Memory B cell (primary cell): ENCODE measurements at regions not wholly inside any gene's neighbourhood (a gene's known extent, or its start where the extent isn't known, plus 50 kb on each side); places are given as distances from the start of the nearest gene placed in this dataset.

Source experiments
- ATAC-seq: fragments of 150-1000 bp; cut with Tn5 transposase; 2 replicates; pipeline ENCODE4 v1.10.0; 2021; ENCODE audit warnings: low read depth, mild to moderate bottlenecking, moderate library complexity
- DNase-seq, 2 donors: peaks; one replicate each; pipeline ENCODE4 v3.0.0; 2022; ENCODE audit warnings: low spot score in 2 of 2
- H3K27ac Mint-ChIP-seq: one replicate; pipeline ENCODE4 v1.8.0; 2022; ENCODE audit warnings: mild to moderate bottlenecking, moderate library complexity, mixed read lengths
- H3K27me3 Mint-ChIP-seq: one replicate; pipeline ENCODE4 v1.8.0; 2022; ENCODE audit warnings: mixed read lengths
- H3K36me3 Mint-ChIP-seq: one replicate; pipeline ENCODE4 v1.8.0; 2022; ENCODE audit warnings: mild to moderate bottlenecking, mixed read lengths
- H3K4me1 Mint-ChIP-seq: one replicate; pipeline ENCODE4 v1.8.0; 2022; ENCODE audit warnings: mixed read lengths
- H3K4me3 Mint-ChIP-seq: one replicate; pipeline ENCODE4 v1.8.0; 2022; ENCODE audit warnings: mild to moderate bottlenecking, moderate library complexity, mixed read lengths
- H3K9me3 Mint-ChIP-seq: one replicate; pipeline ENCODE4 v1.8.0; 2022; ENCODE audit warnings: mixed read lengths

- no peak overlapping the region for H3K4me3 Mint-ChIP-seq
- no peaks in the 10 kb centered on the region for H3K36me3 Mint-ChIP-seq
- ATAC-seq: no peak
- H3K4me1 Mint-ChIP-seq: peaks cover 17% of the 10 kb centered on the region
- no peak for DNase-seq
- no peak overlapping the region for H3K27ac Mint-ChIP-seq
- H3K9me3 Mint-ChIP-seq: no peaks in the 10 kb centered on the region
- no peaks in the 10 kb centered on the region for H3K27me3 Mint-ChIP-seq
Observed at GRCh38 chr1:234886081-234886984, 242.3 kb downstream of the TOMM20 start.

DNA sequence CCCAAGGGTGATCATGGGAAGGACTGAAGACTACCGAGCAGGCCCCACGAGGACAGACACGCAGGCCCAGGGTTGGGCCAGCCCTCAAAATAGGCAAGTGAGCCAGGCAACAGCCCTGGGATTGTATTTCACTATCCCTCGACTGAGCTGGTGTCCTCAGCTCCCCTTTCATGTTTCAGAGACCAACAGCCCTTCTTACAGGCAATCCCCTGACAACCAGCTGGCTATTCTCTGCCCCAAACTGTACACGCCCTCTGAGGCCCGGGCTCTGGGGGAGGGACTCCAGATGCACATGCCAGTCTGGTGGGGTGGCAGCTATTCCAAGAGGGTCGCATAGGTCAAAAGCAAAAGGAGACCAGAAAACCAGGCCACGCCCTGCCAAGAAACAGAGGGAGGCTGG lies 243.0 kb downstream of the TOMM20 start:
- Mint-ChIP-seq H3K36me3 (no peaks in the 10 kb centered on the region), H3K4me1 (peaks cover 19% of the 10 kb centered on the region), H3K27me3 (no peaks in the 10 kb centered on the region), H3K9me3 (no peaks in the 10 kb centered on the region), H3K4me3 (no peak overlapping the region), H3K27ac (no peak overlapping the region)
- DNase-seq (no peak), ATAC-seq (no peak)

DNA sequence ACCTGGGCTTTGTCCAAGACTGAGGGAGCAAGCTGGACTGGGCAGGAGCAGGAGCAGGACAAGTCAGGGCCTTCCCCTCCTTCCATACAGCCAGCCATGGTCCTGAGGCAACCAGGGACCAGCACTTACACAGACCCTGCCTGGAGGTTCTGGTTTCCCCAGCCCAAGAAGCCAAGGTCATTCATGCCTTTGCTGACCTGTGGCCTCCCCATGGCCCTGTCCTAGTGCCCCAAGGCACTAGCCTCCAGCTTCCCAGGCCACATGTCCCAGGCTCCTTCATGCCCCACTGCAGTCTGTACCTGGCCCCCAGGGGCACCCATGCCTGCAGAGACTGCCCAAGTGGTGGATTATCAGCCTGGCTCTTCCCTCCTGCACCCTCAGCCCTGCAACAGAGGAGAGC lies 243.9 kb downstream of the TOMM20 start:
- ATAC-seq (no peak), DNase-seq (no peak)
- H3K4me3 Mint-ChIP-seq: no peak overlapping the region
- H3K27me3 Mint-ChIP-seq: no peaks in the 10 kb centered on the region
- H3K27ac Mint-ChIP-seq: no peak overlapping the region
- H3K4me1 Mint-ChIP-seq: peaks cover 19% of the 10 kb centered on the region
- H3K36me3 Mint-ChIP-seq: no peaks in the 10 kb centered on the region
- H3K9me3 Mint-ChIP-seq: no peaks in the 10 kb centered on the region

GRCh38 chr1:234884006-234884405 lies 244.6 kb downstream of the TOMM20 start:
- DNase-seq (no peak), ATAC-seq (no peak)
- no peak overlapping the region for H3K4me3 Mint-ChIP-seq
- no peaks in the 10 kb centered on the region for H3K9me3 Mint-ChIP-seq
- no peaks in the 10 kb centered on the region for H3K27me3 Mint-ChIP-seq
- no peak overlapping the region for H3K27ac Mint-ChIP-seq
- H3K4me1 Mint-ChIP-seq: peaks cover 22% of the 10 kb centered on the region
- no peaks in the 10 kb centered on the region for H3K36me3 Mint-ChIP-seq

GRCh38 chr1:234882898-234883297 lies 245.7 kb downstream of the TOMM20 start:
- Mint-ChIP-seq H3K9me3 (no peaks in the 10 kb centered on the region), H3K4me1 (peaks cover 22% of the 10 kb centered on the region), H3K27ac (peak overlapping the region; percentile 18), H3K27me3 (no peaks in the 10 kb centered on the region), H3K4me3 (no peak overlapping the region), H3K36me3 (no peaks in the 10 kb centered on the region)
- DNase-seq (no peak), ATAC-seq (no peak)

- Mint-ChIP-seq H3K27ac (peak overlapping the region; percentile 18), H3K27me3 (no peaks in the 10 kb centered on the region), H3K9me3 (no peaks in the 10 kb centered on the region), H3K4me1 (peaks cover 26% of the 10 kb centered on the region), H3K36me3 (no peaks in the 10 kb centered on the region), H3K4me3 (peak overlapping the region; percentile 54)
- DNase-seq (no peak), ATAC-seq (peak; percentile 30)
Observed at GRCh38 chr1:234881893-234882771, 246.5 kb downstream of the TOMM20 start.

GRCh38 chr1:234879147-234880080 lies 249.2 kb downstream of the TOMM20 start:
- Mint-ChIP-seq H3K27me3 (no peaks in the 10 kb centered on the region), H3K4me1 (peaks cover 26% of the 10 kb centered on the region), H3K9me3 (no peaks in the 10 kb centered on the region), H3K4me3 (no peak overlapping the region), H3K27ac (peak overlapping the region; percentile 22), H3K36me3 (no peaks in the 10 kb centered on the region)
- ATAC-seq: no peak
- DNase-seq: no peak

DNA sequence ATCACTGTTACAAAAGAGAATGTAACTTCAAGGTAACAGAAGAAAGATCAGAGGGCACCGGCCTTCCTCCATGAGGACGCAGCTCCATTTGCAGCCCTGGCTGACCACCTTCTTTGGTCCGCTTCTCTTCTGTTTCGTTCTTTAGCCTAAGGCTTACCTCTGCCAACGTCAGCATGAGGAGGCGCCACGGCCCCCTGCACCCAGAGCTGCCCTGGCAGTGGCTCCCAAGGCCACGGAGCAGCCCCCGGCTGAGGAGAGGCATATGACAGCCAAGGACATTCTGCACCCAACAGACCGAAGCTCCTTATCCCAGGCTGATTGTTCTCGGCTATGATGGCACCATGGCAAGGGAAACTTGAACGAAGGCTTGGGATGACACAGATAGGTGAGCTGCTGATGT lies 250.3 kb downstream of the TOMM20 start:
- H3K9me3 Mint-ChIP-seq: no peaks in the 10 kb centered on the region
- H3K27ac Mint-ChIP-seq: no peak overlapping the region
- no peak for DNase-seq
- peaks cover 26% of the 10 kb centered on the region for H3K4me1 Mint-ChIP-seq
- ATAC-seq: no peak
- H3K27me3 Mint-ChIP-seq: no peaks in the 10 kb centered on the region
- H3K4me3 Mint-ChIP-seq: no peak overlapping the region
- no peaks in the 10 kb centered on the region for H3K36me3 Mint-ChIP-seq

- Mint-ChIP-seq H3K9me3 (no peaks in the 10 kb centered on the region), H3K27ac (peak overlapping the region; percentile 74), H3K36me3 (no peaks in the 10 kb centered on the region), H3K4me1 (peaks cover 24% of the 10 kb centered on the region), H3K27me3 (no peaks in the 10 kb centered on the region), H3K4me3 (no peak overlapping the region)
- DNase-seq: no peak
- ATAC-seq: no peak
Observed at GRCh38 chr1:234877761-234878160, 250.9 kb downstream of the TOMM20 start.

DNA sequence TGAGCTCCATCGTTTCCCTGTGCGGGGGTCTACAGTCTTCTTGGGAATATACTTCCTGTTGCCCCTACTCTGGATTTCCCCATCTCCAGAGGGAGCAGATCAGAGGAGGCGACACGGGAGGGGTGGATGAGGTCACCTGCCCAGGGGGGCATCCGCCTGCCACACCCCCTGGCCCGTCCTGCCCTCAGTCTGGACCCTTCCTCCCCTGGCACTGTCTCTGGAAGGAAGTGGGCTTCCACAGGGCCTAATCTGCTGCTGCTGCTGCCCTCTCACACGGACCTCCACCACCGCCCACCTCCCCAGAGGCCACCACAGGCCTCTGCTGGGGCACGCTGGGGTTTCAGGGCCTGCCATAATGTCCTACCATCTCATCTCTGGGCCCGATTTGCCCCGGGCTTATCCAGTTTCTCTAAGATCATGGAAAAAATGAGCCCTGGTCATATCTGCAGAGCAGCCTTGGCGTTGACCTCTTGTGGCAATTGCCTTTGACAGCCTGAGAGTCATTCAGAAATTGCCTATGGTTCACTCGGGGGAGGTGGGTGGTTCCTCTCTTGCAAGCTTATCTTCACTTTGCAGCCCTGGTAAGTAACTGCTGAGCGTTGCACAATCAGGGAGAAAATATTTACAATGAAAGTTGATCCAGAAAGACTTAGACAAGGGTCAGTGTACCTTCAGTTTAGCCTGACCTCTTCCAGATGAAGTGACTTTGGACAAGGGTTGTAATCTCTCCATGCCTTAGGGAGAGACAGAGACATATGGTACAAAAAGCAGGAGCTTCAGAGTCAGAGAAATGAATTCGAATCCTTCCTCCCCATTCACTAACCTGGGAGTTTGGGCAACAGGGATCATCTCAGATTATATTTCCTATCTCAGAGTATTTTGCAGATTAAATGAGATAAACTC lies 252.4 kb downstream of the TOMM20 start:
- no peaks in the 10 kb centered on the region for H3K36me3 Mint-ChIP-seq
- H3K9me3 Mint-ChIP-seq: no peaks in the 10 kb centered on the region
- DNase-seq (no peak), ATAC-seq (no peak)
- no peaks in the 10 kb centered on the region for H3K27me3 Mint-ChIP-seq
- H3K27ac Mint-ChIP-seq: no peak overlapping the region
- no peak overlapping the region for H3K4me3 Mint-ChIP-seq
- H3K4me1 Mint-ChIP-seq: peaks cover 10% of the 10 kb centered on the region

GRCh38 chr1:234875328-234875952 lies 253.2 kb downstream of the TOMM20 start:
- H3K4me3 Mint-ChIP-seq: no peak overlapping the region
- H3K9me3 Mint-ChIP-seq: no peaks in the 10 kb centered on the region
- H3K36me3 Mint-ChIP-seq: no peaks in the 10 kb centered on the region
- H3K27me3 Mint-ChIP-seq: no peaks in the 10 kb centered on the region
- H3K4me1 Mint-ChIP-seq: peaks cover 6% of the 10 kb centered on the region
- no peak overlapping the region for H3K27ac Mint-ChIP-seq
- ATAC-seq (no peak), DNase-seq (no peak)
